ENCODE measurements at regions not wholly inside any gene's neighbourhood (a gene's known extent, or its start where the extent isn't known, plus 50 kb on each side); places are given as distances from the start of the nearest gene placed in this dataset.

GRCh38 chr5:165573445-165573844 is 2068.0 kb downstream of the MAT2B start:
- H3K79me2 ChIP-seq (replicated peaks; ENCODE audit: insufficient read depth, low read length), result no peaks in the 10 kb centered on the region
- H3K36me3 ChIP-seq (ENCODE audit: insufficient read depth, low read length), result no peaks in the 10 kb centered on the region
- H3K27me3 ChIP-seq (ENCODE audit: insufficient read depth, low read depth, low read length), result no peaks in the 10 kb centered on the region
- H3K9me2 ChIP-seq (ENCODE audit: insufficient read depth, low read length), result no peaks in the 10 kb centered on the region
- TF ChIP-seq EP300 (conservative IDR thresholded peaks at IDR 0.05; ENCODE audit: poor library complexity, severe bottlenecking) (no peak), EZH2 (IDR thresholded peaks at IDR 0.05; ENCODE audit: borderline replicate concordance, insufficient read depth, low read length, poor library complexity, severe bottlenecking) (no peak), POLR2AphosphoS5 (IDR thresholded peaks at IDR 0.05) (no peak), MXI1 (conservative IDR thresholded peaks at IDR 0.05; ENCODE audit: poor library complexity, severe bottlenecking) (no peak), RAD21 (conservative IDR thresholded peaks at IDR 0.05) (no peak), TAF1 (IDR thresholded peaks at IDR 0.05; ENCODE audit: low read depth) (no peak), CTCF (IDR thresholded peaks at IDR 0.05; ENCODE audit: poor library complexity, severe bottlenecking) (no peak), REST (IDR thresholded peaks at IDR 0.05; ENCODE audit: borderline replicate concordance) (no peak), SMC3 (conservative IDR thresholded peaks at IDR 0.05; ENCODE audit: poor library complexity) (no peak)
- no peaks in the 10 kb centered on the region for H3K9me3 ChIP-seq (ENCODE audit: low read length)
- H3K4me2 ChIP-seq (ENCODE audit: low read length), result no peak overlapping the region
- H3F3A ChIP-seq (ENCODE audit: insufficient read depth, low read length, poor library complexity, severe bottlenecking), result no peaks in the 10 kb centered on the region
- no peak overlapping the region for H3K27ac ChIP-seq (ENCODE audit: low read length)
- no peak overlapping the region for H2AFZ ChIP-seq (ENCODE audit: low read depth, low read length)
- no peaks in the 10 kb centered on the region for H4K20me1 ChIP-seq (ENCODE audit: insufficient read depth)
- H3K9ac ChIP-seq (ENCODE audit: low read length), result no peak overlapping the region
- no peak overlapping the region for H3K4me3 ChIP-seq (ENCODE audit: low read length)

- no peak overlapping the region for H3K27ac ChIP-seq (ENCODE audit: low read length)
- H3K4me2 ChIP-seq (ENCODE audit: low read length), result no peak overlapping the region
- no peaks in the 10 kb centered on the region for H3K36me3 ChIP-seq (ENCODE audit: insufficient read depth, low read length)
- TF ChIP-seq EZH2 (IDR thresholded peaks at IDR 0.05; ENCODE audit: borderline replicate concordance, insufficient read depth, low read length, poor library complexity, severe bottlenecking), result no peak
- TF ChIP-seq TAF1 (IDR thresholded peaks at IDR 0.05; ENCODE audit: low read depth), result no peak
- H3K9me3 ChIP-seq (ENCODE audit: low read length), result no peaks in the 10 kb centered on the region
- H3K27me3 ChIP-seq (ENCODE audit: insufficient read depth, low read depth, low read length), result no peaks in the 10 kb centered on the region
- H3K79me2 ChIP-seq (replicated peaks; ENCODE audit: insufficient read depth, low read length), result no peaks in the 10 kb centered on the region
- H3K9me2 ChIP-seq (ENCODE audit: insufficient read depth, low read length), result no peaks in the 10 kb centered on the region
- no peak overlapping the region for H3K9ac ChIP-seq (ENCODE audit: low read length)
- H2AFZ ChIP-seq (ENCODE audit: low read depth, low read length), result no peak overlapping the region
- no peaks in the 10 kb centered on the region for H4K20me1 ChIP-seq (ENCODE audit: insufficient read depth)
- H3K4me3 ChIP-seq (ENCODE audit: low read length), result no peak overlapping the region
- no peaks in the 10 kb centered on the region for H3F3A ChIP-seq (ENCODE audit: insufficient read depth, low read length, poor library complexity, severe bottlenecking)
Observed at GRCh38 chr5:165574100-165574499, 2068.7 kb downstream of the MAT2B start.
